GM19240 (cell line): ENCODE measurements at regions not wholly inside any gene's neighbourhood (a gene's known extent, or its start where the extent isn't known, plus 50 kb on each side); places are given as distances from the start of the nearest gene placed in this dataset.

Experiments used
- DNase-seq: peaks from one replicate; pipeline ENCODE4 v3.0.0; 2011; ENCODE audit warnings: low spot score; ENCODE audit not compliant: insufficient read length

- DNase-seq = no peak
Observed at GRCh38 chr4:122038896-122039295, 87.0 kb upstream of the TRPC3 start.

GRCh38 chr4:122034619-122035018, 82.8 kb upstream of the TRPC3 start:
- no peak for DNase-seq

GRCh38 chr4:122027203-122027602, 75.3 kb upstream of the TRPC3 start:
- DNase-seq = no peak

- no peak for DNase-seq
Observed at GRCh38 chr4:122017296-122017695, 65.4 kb upstream of the TRPC3 start.

GRCh38 chr4:122015203-122015602, 63.3 kb upstream of the TRPC3 start:
- no peak for DNase-seq

GRCh38 chr4:122012735-122013134, 60.9 kb upstream of the TRPC3 start:
- DNase-seq = no peak

- no peak for DNase-seq
Observed at GRCh38 chr4:122010610-122011009, 58.8 kb upstream of the TRPC3 start.

GRCh38 chr4:122009524-122009923, 57.7 kb upstream of the TRPC3 start:
- no peak for DNase-seq

- no peak for DNase-seq
Observed at GRCh38 chr4:122007016-122007415, 55.2 kb upstream of the TRPC3 start.

- DNase-seq = no peak
Observed at GRCh38 chr4:122005064-122005755, 53.4 kb upstream of the TRPC3 start.

- peak; percentile 19 for DNase-seq
Observed at GRCh38 chr4:122003335-122003734, 51.5 kb upstream of the TRPC3 start.
